Umbilical cord (tissue), 1 donor: ENCODE measurements at regions not wholly inside any gene's neighbourhood (a gene's known extent, or its start where the extent isn't known, plus 50 kb on each side); places are given as distances from the start of the nearest gene placed in this dataset.

ENCODE experiments used
- DNase-seq: peaks from one replicate; pipeline ENCODE4 v3.0.0-alpha.2; 2015; ENCODE audit warnings: low spot score

- no peak for DNase-seq
Observed at GRCh38 chr4:100970414-100970813, 376.9 kb downstream of the PPP3CA start.

GRCh38 chr4:100969925-100970324 lies 377.4 kb downstream of the PPP3CA start:
- DNase-seq = no peak

DNA sequence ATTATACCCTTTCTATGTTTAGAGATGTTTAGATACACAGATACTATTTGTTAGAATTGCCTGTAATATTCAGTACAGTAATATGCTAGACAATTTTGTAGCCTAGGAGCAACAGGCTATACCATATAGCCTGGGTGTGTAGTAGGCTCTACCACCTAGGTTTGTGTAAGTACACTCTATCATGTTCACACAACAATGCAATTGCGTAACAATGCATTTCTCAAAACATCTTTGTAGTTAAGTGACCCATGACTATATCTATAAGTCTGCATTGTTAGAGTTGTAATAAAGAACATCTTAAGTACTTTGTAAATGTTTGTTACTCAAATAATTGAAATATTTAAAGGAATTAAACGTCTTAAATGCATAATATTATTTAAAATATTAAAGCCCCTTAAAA lies 379.3 kb downstream of the PPP3CA start:
- DNase-seq = no peak

DNA sequence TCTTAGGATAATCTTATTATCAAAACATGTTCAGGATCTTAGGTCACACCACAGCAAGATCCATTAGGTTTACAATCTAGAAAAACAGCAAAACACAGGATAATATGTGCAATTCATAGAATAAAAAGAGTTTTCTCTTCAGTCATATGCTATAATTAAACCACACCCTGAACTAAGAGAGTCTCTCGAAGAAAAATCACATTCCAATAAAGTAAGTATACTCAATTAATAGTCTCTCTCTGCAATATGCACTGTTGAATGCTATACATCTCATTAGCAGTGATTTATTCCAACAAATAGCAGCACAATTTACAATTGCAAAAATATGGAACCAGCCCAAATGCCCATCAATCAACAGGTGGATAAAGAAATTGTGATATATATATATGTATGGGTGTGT lies 383.7 kb downstream of the PPP3CA start:
- no peak for DNase-seq

DNA sequence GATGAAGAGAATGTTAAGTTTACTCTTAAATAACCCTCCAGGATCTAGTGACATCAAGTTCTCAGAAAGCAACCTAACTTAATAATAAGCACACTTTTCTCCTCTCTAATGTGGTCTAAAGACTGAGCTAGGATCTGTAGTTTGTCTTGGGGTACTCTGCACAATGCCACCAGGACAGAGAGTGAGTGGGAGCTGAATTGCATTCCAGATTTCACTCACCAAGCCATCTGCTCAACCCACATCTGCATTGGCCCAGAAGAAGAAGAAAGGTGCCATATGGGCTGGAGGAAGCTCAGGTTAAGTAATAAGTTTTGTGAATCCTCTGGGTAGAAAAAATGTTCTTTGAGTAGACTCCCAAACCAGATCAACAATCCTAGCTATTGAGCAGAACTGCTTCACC lies 384.6 kb downstream of the PPP3CA start:
- no peak for DNase-seq

GRCh38 chr4:100960232-100960631 lies 387.1 kb downstream of the PPP3CA start:
- no peak for DNase-seq

GRCh38 chr4:100954046-100954445 lies 393.3 kb downstream of the PPP3CA start:
- DNase-seq = no peak

- peak; percentile 6 for DNase-seq
Observed at GRCh38 chr4:100953616-100954015, 393.7 kb downstream of the PPP3CA start.

DNA sequence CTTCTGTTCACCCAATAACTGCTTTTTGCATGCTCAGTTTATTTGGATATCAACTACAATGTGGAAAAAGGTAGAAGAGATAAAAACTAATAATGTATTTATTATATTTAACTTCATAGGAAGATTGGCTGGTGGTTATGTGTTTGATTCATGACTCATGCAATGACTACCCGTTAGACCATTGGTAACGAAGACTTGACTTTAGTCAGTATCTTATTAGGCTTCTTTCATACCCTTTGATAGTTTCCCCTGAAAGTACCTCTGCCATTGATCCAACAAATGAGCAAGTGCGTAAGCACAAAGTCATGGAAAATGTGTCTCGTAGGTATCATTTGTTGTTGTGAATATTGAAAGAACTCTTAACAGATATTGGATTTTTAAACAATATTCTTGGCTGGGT lies 394.7 kb downstream of the PPP3CA start:
- no peak for DNase-seq

GRCh38 chr4:100949350-100949935 lies 397.9 kb downstream of the PPP3CA start:
- DNase-seq = no peak

DNA sequence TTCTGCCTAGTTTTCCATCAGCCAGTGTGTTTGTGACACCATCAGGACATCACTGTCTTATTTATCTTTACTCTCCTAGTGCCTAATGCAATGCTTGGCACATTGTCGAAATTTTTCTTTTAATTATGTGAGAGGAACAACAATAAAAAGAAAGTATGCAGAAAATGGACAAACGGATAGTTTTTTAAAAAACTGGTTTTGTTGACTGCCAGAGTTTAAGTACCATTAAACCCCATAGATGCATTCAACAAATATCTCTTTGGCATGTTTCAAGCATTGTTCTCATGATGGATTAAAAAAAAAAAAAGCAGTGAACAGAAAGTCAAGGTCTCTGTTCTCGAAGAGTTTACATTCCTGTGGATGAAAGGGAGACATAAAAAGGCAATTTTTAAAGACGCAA lies 398.4 kb downstream of the PPP3CA start:
- DNase-seq = no peak

GRCh38 chr4:100945789-100946188 lies 401.5 kb downstream of the PPP3CA start:
- DNase-seq = no peak

GRCh38 chr4:100938698-100939097 lies 408.6 kb downstream of the PPP3CA start:
- no peak for DNase-seq

GRCh38 chr4:100936661-100937375 lies 410.5 kb downstream of the PPP3CA start:
- DNase-seq = no peak

GRCh38 chr4:100935090-100935489 lies 412.2 kb downstream of the PPP3CA start:
- DNase-seq = no peak

DNA sequence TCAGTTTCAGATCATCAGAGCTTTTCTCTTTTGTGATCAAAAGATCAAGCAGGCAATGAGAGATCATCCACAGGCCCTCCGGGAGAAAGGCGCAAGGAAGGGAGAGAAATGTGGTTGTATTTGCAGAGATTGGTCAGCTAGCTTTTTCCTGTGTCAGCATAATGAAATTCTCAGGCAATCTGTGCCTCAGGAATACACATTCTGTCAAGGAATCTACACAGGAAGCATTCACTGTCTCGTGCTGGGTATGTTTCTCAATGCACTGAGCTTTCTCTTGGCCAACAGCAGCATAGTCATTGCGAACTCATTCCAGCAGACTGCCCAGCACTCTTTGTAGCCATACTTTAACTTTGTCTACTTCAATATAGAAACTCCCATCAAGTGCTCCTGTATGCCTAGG lies 413.7 kb downstream of the PPP3CA start:
- DNase-seq = no peak

DNA sequence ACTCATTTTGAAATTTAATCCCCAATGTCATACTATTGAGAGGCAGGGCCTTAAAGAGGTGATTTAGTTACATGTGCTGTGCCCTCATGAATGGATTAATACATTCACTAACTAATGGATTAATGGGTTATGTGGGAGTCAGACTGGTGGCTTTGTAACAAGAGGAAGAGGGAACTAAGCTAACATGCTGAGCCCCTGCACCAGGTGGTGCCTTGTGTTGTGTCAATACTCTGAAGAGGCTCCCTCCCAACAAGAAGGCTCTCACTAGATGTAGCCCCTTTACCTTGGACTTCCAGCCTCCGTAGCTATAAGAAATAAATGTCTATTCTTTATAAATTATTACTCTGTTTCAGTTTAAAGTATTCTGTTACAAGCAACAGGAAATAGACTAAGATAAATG lies 411.9 kb upstream of the EMCN start:
- no peak for DNase-seq

- no peak for DNase-seq
Observed at GRCh38 chr4:100929135-100929534, 411.3 kb upstream of the EMCN start.

DNA sequence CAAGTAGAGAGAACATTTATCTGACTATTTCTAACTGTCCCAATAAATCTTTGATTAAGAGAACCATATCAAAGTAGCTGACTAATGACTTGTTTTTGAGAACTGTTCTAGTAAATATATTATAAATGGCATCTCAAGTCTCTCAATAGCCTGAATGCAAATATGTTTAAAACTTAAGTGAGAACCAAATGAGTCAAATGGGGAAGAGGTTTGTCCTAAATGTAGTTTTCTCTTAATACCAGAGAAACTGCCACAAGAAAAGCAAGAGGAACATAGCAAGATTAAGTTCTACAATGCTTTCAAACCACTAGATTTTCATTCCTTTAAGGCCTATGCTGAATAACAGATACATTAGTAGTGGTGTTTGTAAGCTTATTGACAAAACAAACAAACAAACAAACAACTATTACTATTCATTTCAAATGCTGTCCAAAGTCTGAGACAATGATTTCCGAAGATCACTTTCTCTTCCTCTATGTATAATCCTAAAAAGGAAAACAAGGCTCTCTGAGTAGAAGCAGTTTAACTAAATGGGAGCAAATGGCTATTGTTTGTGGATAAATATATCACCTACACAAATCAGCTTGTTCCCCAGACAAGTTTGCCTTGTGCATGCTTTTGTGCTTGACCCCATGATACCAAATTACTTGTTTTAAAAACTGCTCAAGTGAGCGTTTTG lies 408.4 kb upstream of the EMCN start:
- DNase-seq = no peak

GRCh38 chr4:100913685-100914084 lies 395.9 kb upstream of the EMCN start:
- DNase-seq = no peak

GRCh38 chr4:100908540-100908939 lies 390.7 kb upstream of the EMCN start:
- no peak for DNase-seq

DNA sequence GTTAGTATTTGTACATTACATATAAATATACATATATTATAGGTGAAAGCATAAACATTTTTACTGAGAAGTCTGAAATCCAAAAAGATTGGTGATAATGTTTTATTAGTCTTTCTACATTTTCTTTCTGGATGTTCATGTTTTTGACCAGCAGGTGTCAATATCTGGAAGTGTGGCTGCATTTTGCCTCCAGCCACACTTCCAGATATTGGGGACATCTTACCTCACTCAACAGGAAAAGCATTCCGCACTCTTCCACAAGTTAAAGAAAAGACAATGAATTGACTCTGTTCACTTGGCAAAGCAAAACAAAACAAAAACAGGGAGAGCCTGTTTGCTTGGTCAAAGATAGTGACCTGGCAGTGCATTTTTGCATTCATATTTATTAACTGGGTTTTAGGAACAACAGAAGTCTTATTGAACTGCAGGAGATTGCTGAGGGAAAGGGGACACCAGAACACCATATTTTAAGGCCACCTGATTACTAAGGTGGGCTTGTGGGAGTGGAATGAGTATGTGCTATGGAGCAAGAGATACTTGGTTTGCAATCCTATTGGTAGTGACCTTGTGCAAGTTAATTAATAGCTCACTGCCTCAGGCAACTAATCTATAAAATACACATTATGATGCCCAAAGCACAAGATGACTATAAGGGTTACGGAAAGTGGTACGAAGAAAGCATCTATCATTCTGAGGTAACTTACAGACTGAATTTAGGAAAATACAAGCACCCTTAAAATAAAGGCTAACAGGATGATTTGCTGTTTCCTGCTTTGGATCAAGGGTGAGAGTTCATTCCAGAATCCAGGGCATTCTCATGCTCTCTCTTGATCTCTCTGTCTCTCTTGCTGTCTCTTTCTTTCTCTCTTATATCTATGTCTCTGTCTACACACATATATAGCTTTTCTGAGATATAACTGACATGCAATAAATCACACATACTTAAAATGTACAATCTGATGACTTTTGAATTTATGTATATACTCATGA lies 389.9 kb upstream of the EMCN start:
- no peak for DNase-seq
